HL-60 (cell line): ENCODE measurements at regions not wholly inside any gene's neighbourhood (a gene's known extent, or its start where the extent isn't known, plus 50 kb on each side); places are given as distances from the start of the nearest gene placed in this dataset.

Source experiments
- DNase-seq, 2 experiments: peaks; one replicate each; pipeline ENCODE4 v3.0.0-alpha.2; 2010 to 2020; ENCODE audit warnings: low read depth in 1 of 2, low spot score in 1 of 2
- H3K27ac ChIP-seq: fragments of 250-450 bp; sonication (Bioruptor Pico); replicated peaks from 2 replicates; pipeline ENCODE4 v1.5.1; 2020; ENCODE audit warnings: mild to moderate bottlenecking, moderate library complexity
- H3K27me3 ChIP-seq: fragments of 250-450 bp; sonication (Bioruptor Pico); 2 replicates; pipeline ENCODE4 v1.5.1; 2021; ENCODE audit warnings: mild to moderate bottlenecking, moderate library complexity; ENCODE audit not compliant: insufficient read depth, poor library complexity, severe bottlenecking
- H3K4me3 ChIP-seq: replicated peaks from 2 replicates; pipeline ENCODE4 v1.5.1; 2011; ENCODE audit warnings: mild to moderate bottlenecking, control low read depth, low read length; ENCODE audit not compliant: insufficient read depth
- CTCF ChIP-seq: IDR thresholded peaks from one replicate; pipeline ENCODE4 v1.5.1; 2011; ENCODE audit warnings: low read length, control low read depth, inconsistent platforms; ENCODE audit not compliant: insufficient read depth
- GABPA ChIP-seq: IDR thresholded peaks from 2 replicates; pipeline ENCODE4 v1.6.1; 2012; ENCODE audit warnings: low read depth
- POLR2AphosphoS5 ChIP-seq: IDR thresholded peaks from 2 replicates; pipeline ENCODE4 v1.6.1; 2012; ENCODE audit warnings: low read depth
- REST ChIP-seq: IDR thresholded peaks from 2 replicates; pipeline ENCODE4 v1.6.1; 2012; ENCODE audit warnings: low read depth; ENCODE audit not compliant: insufficient replicate concordance
- SPI1 ChIP-seq: IDR thresholded peaks from 2 replicates; pipeline ENCODE4 v1.6.1; 2012; ENCODE audit warnings: low read depth, mild to moderate bottlenecking, borderline replicate concordance

GRCh38 chr18:76547296-76547695, 52.3 kb upstream of the ZNF516 start:
- DNase-seq = no peak
- no peak overlapping the region for H3K4me3 ChIP-seq
- TF ChIP-seq GABPA (no peak), CTCF (no peak)
- H3K27ac ChIP-seq = peak overlapping the region; percentile 81; the same call in 1 of the 2 replicates
- no peaks in the 10 kb centered on the region for H3K27me3 ChIP-seq

- Histone ChIP-seq H3K4me3 (peak overlapping the region; percentile 11; the same call in 1 of the 2 replicates), H3K27ac (peak overlapping the region; percentile 81), H3K27me3 (no peaks in the 10 kb centered on the region)
- TF ChIP-seq CTCF = no peak
- TF ChIP-seq REST = no peak
- TF ChIP-seq POLR2AphosphoS5 = no peak
- TF ChIP-seq SPI1 = no peak
- no peak for TF ChIP-seq GABPA
- DNase-seq = no peak
Measured at GRCh38 chr18:76546436-76546835, 51.4 kb upstream of the ZNF516 start.

- Histone ChIP-seq H3K27me3 (no peaks in the 10 kb centered on the region), H3K4me3 (peak overlapping the region; percentile 11), H3K27ac (peak overlapping the region; percentile 81)
- TF ChIP-seq POLR2AphosphoS5 (no peak), SPI1 (peak; percentile 39; the same call in 1 of the 2 replicates)
- no peak for DNase-seq
Measured at GRCh38 chr18:76546088-76546435, 51.0 kb upstream of the ZNF516 start.

- H3K4me3 ChIP-seq = peak overlapping the region; percentile 11
- TF ChIP-seq SPI1 = peak; percentile 34; the same call in 1 of the 2 replicates
- TF ChIP-seq POLR2AphosphoS5 = peak; percentile 76
- no peak for TF ChIP-seq GABPA
- TF ChIP-seq CTCF = no peak
- TF ChIP-seq REST = no peak
- DNase-seq = peak; percentile 63 to 92
- no peaks in the 10 kb centered on the region for H3K27me3 ChIP-seq
- H3K27ac ChIP-seq = peak overlapping the region; percentile 81
Measured at GRCh38 chr18:76545433-76546087, 50.5 kb upstream of the ZNF516 start.
